GM23338 (cell line): ENCODE measurements at regions not wholly inside any gene's neighbourhood (a gene's known extent, or its start where the extent isn't known, plus 50 kb on each side); places are given as distances from the start of the nearest gene placed in this dataset.

Experiments used
- ATAC-seq: fragments of 200-7000 bp; cut with Tn5 transposase; 3 replicates; pipeline ENCODE4 v1.9.1; 2020
- DNase-seq: peaks from one replicate; pipeline ENCODE4 v3.0.0-alpha.2; 2015; ENCODE audit warnings: low spot score
- H2AFZ ChIP-seq: fragments of 200-600 bp; sonication (generic); 2 replicates; pipeline ENCODE4 v1.8.0; 2016; ENCODE audit warnings: antibody characterized with exemption, mild to moderate bottlenecking, moderate library complexity
- H3F3A ChIP-seq: fragments of 200-600 bp; sonication (generic); replicated peaks from 2 replicates; pipeline ENCODE4 v1.8.0; 2017; ENCODE audit warnings: antibody characterized with exemption, mixed run types, low read depth
- H3K27ac ChIP-seq: fragments of 200-600 bp; sonication (generic); 2 replicates; pipeline ENCODE4 v1.6.1; 2016; ENCODE audit warnings: low read depth
- H3K27me3 ChIP-seq: fragments of 200-600 bp; sonication (generic); 2 replicates; pipeline ENCODE4 v1.8.0; 2016; ENCODE audit warnings: mild to moderate bottlenecking, mixed run types, moderate library complexity; ENCODE audit not compliant: insufficient read depth
- H3K36me3 ChIP-seq: fragments of 200-600 bp; sonication (generic); 2 replicates; pipeline ENCODE4 v1.8.0; 2016; ENCODE audit warnings: mild to moderate bottlenecking; ENCODE audit not compliant: insufficient read depth
- H3K4me1 ChIP-seq: fragments of 200-600 bp; sonication (generic); 2 replicates; pipeline ENCODE4 v1.8.0; 2016; ENCODE audit warnings: mild to moderate bottlenecking, moderate library complexity; ENCODE audit not compliant: insufficient read depth
- H3K4me2 ChIP-seq: fragments of 200-600 bp; sonication (generic); 2 replicates; pipeline ENCODE4 v1.7.1; 2017; ENCODE audit warnings: mixed run types
- H3K4me3 ChIP-seq: fragments of 200-600 bp; sonication (generic); 2 replicates; pipeline ENCODE4 v1.6.1; 2016; ENCODE audit warnings: mixed run types
- H3K79me2 ChIP-seq: fragments of 200-600 bp; sonication (generic); replicated peaks from 2 replicates; pipeline ENCODE4 v1.8.0; 2017; ENCODE audit warnings: mild to moderate bottlenecking; ENCODE audit not compliant: insufficient read depth
- H3K9me2 ChIP-seq: fragments of 200-600 bp; sonication (generic); 2 replicates; pipeline ENCODE4 v1.8.0; 2017; ENCODE audit not compliant: insufficient read depth
- H4K20me1 ChIP-seq: fragments of 200-600 bp; sonication (generic); replicated peaks from 2 replicates; pipeline ENCODE4 v1.8.0; 2017; ENCODE audit warnings: mild to moderate bottlenecking; ENCODE audit not compliant: insufficient read depth
- H3K27ac Mint-ChIP-seq: 2 replicates; pipeline ENCODE4 v1.8.0; 2020; ENCODE audit warnings: inconsistent platforms, mild to moderate bottlenecking, moderate library complexity, mixed read lengths
- H3K27me3 Mint-ChIP-seq: 3 replicates; pipeline ENCODE4 v1.8.0; 2022; ENCODE audit warnings: low read depth, mild to moderate bottlenecking, moderate library complexity, mixed read lengths, inconsistent platforms; ENCODE audit not compliant: insufficient read depth, poor library complexity
- H3K36me3 Mint-ChIP-seq: 3 replicates; pipeline ENCODE4 v1.8.0; 2021; ENCODE audit warnings: low read depth, mild to moderate bottlenecking, inconsistent platforms, moderate library complexity, mixed read lengths
- H3K4me1 Mint-ChIP-seq: 3 replicates; pipeline ENCODE4 v1.8.0; 2020; ENCODE audit warnings: mild to moderate bottlenecking, inconsistent platforms, mixed read lengths
- H3K4me3 Mint-ChIP-seq: 3 replicates; pipeline ENCODE4 v1.8.0; 2021; ENCODE audit warnings: moderate library complexity, mild to moderate bottlenecking, inconsistent platforms, mixed read lengths
- H3K9me3 Mint-ChIP-seq: 3 replicates; pipeline ENCODE4 v1.8.0; 2020; ENCODE audit warnings: moderate library complexity, mild to moderate bottlenecking, inconsistent platforms, mixed read lengths
- CREB1 ChIP-seq: fragments of 250-450 bp; sonication (Bioruptor Pico); IDR thresholded peaks from 2 replicates; pipeline ENCODE4 v1.5.0; 2020; ENCODE audit warnings: low read depth, mild to moderate bottlenecking, moderate library complexity
- ETS1 ChIP-seq: IDR thresholded peaks from 2 replicates; pipeline ENCODE4 v1.6.1; 2016; ENCODE audit warnings: antibody characterized with exemption
- EZH2 ChIP-seq: fragments of 200-600 bp; sonication (generic); IDR thresholded peaks from one replicate; pipeline ENCODE4 v1.8.0; 2017; ENCODE audit warnings: antibody characterized with exemption, mild to moderate bottlenecking, low read depth; ENCODE audit not compliant: unreplicated experiment
- EZH2phosphoT487 ChIP-seq: fragments of 200-600 bp; sonication (generic); IDR thresholded peaks from one replicate; pipeline ENCODE4 v1.8.1; 2018; ENCODE audit warnings: antibody characterized with exemption; ENCODE audit not compliant: unreplicated experiment
- JUNB ChIP-seq: IDR thresholded peaks from one replicate; pipeline ENCODE4 v1.6.1; 2016; ENCODE audit warnings: antibody characterized with exemption; ENCODE audit not compliant: unreplicated experiment
- NANOG ChIP-seq: IDR thresholded peaks from 2 replicates; pipeline ENCODE4 v1.6.1; 2016; ENCODE audit warnings: antibody characterized with exemption, borderline replicate concordance
- POLR2AphosphoS5 ChIP-seq: IDR thresholded peaks from 2 replicates; pipeline ENCODE4 v1.6.1; 2016; ENCODE audit warnings: antibody characterized with exemption, low read depth
- STAT1 ChIP-seq: IDR thresholded peaks from one replicate; pipeline ENCODE4 v1.6.1; 2016; ENCODE audit warnings: antibody characterized with exemption; ENCODE audit not compliant: unreplicated experiment
- ZNF114 ChIP-seq: fragments of 250-450 bp; sonication (Bioruptor Pico); IDR thresholded peaks from 2 replicates; pipeline ENCODE4 v1.5.0; 2020; ENCODE audit warnings: mild to moderate bottlenecking, moderate library complexity
- ZNF331 ChIP-seq: fragments of 250-450 bp; sonication (Bioruptor Pico); IDR thresholded peaks from 2 replicates; pipeline ENCODE4 v1.5.0; 2020; ENCODE audit warnings: low read depth, mild to moderate bottlenecking, moderate library complexity
- TF ChIP-seq, protein P1 (sequence below), 2 experiments: fragments of 200-600 bp in 1 of 2; sonication (generic) in 1 of 2; conservative IDR thresholded peaks; 2 replicates each; pipeline versions ENCODE4 v1.5.1 to v1.6.1; 2016 to 2017; ENCODE audit warnings: antibody characterized with exemption in 2 of 2, low read depth in 2 of 2, mild to moderate bottlenecking in 2 of 2, moderate library complexity in 1 of 2
- TF ChIP-seq, protein P2 (sequence below): IDR thresholded peaks from one replicate; pipeline ENCODE4 v1.6.1; 2018; ENCODE audit warnings: antibody characterized with exemption; ENCODE audit not compliant: unreplicated experiment

DNA sequence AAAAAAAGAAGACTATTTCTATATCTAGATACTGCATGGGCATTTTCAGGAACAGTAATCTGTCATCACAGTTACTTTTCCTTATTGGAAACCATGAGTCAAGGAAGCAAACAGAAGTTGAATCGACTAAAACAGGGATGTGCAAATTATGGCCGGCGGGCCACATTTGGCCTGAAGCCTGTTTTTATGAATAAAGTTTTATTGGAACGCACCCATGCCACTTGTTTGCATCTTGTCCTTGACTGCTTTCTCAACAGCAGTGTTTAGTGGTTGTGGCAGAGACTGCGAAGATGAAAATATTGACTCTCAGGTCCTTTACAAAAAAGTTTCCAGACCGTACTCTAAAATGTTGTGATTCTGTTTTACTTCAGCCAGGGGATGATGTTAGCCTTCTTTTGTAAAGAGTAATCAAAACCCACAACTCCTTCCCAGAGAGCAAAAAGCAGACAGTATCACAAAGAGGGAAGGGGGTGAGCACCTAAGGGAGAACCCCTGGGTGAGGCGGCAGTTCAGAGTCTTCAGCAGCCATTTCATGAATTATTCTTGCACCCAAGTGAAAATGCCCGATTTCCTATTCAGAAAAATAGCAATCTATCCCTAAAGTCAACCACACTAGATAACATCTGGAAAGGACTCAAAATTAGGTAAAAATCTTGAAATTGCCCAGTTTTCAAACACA lies 190.4 kb downstream of the MYLK4 start:
- Mint-ChIP-seq H3K27ac (no peak overlapping the region), H3K27me3 (peaks cover 6% of the 10 kb centered on the region), H3K36me3 (no peaks in the 10 kb centered on the region), H3K4me3 (no peak overlapping the region), H3K9me3 (no peaks in the 10 kb centered on the region), H3K4me1 (peaks cover 20% of the 10 kb centered on the region)
- Histone ChIP-seq H3K9me2 (no peaks in the 10 kb centered on the region), H3K4me1 (no peaks in the 10 kb centered on the region), H3K36me3 (no peaks in the 10 kb centered on the region), H2AFZ (peak overlapping the region; percentile 94), H3K79me2 (no peaks in the 10 kb centered on the region), H3K27ac (no peak overlapping the region), H3F3A (no peaks in the 10 kb centered on the region), H3K4me3 (no peak overlapping the region), H4K20me1 (no peaks in the 10 kb centered on the region), H3K4me2 (no peak overlapping the region), H3K27me3 (no peaks in the 10 kb centered on the region)
- DNase-seq = no peak
- ATAC-seq = no peak
- TF ChIP-seq, protein P1, sequence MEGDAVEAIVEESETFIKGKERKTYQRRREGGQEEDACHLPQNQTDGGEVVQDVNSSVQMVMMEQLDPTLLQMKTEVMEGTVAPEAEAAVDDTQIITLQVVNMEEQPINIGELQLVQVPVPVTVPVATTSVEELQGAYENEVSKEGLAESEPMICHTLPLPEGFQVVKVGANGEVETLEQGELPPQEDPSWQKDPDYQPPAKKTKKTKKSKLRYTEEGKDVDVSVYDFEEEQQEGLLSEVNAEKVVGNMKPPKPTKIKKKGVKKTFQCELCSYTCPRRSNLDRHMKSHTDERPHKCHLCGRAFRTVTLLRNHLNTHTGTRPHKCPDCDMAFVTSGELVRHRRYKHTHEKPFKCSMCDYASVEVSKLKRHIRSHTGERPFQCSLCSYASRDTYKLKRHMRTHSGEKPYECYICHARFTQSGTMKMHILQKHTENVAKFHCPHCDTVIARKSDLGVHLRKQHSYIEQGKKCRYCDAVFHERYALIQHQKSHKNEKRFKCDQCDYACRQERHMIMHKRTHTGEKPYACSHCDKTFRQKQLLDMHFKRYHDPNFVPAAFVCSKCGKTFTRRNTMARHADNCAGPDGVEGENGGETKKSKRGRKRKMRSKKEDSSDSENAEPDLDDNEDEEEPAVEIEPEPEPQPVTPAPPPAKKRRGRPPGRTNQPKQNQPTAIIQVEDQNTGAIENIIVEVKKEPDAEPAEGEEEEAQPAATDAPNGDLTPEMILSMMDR (conservative IDR thresholded peaks at IDR 0.05; ENCODE audit: low read depth in 2 of 2) = no peak
- no peak for TF ChIP-seq ZNF331 (CRISPR knock-in tag)

DNA sequence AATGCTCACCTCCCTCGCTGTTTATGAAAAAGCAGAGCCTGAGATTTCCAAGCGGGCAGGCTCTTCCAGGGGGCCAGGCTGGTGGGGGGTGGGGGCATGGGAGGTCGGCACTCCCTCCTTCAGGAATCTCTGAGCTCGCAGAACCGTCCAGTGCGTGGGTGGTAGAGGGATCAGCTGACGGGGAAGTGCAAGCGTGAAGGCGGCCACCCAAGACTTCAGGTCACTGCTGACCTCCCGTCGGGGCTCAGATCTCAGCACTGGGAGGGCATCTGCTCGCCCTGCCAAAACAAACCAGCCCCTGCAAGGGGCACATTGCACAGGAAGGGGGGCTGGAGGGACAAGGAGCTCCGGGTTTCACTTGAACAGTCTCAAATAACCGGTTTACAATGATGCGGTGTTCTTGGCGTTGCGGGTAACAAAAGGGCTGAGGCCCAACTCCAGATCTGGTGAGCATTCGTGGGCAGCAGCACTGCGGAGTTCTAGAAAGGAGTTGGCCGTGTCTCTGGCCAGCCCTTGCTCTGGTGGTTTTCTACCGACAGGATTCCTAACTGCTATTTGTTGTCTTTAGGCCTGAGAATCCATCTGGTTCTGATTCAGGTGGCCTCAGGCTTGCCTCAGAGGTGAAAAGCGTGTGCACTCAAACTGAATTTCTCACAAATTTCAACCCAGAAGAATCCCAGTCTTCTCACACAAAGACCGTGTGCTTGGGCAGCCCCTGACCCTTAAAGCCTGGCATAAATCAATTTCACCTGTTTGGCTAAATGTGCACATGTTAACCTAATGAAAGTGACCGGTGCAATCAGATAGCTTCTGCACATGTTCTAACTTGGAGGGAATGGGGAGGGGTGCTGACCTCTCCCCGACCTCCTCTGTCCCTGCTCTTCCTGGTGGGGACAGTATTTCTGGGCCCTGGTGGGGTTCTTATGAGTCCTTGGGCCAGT lies 191.6 kb downstream of the MYLK4 start:
- H4K20me1 ChIP-seq = no peaks in the 10 kb centered on the region
- H3K4me3 ChIP-seq = no peak overlapping the region
- no peaks in the 10 kb centered on the region for H3K79me2 ChIP-seq
- Mint-ChIP-seq H3K9me3 (no peaks in the 10 kb centered on the region), H3K4me3 (no peak overlapping the region), H3K27me3 (peaks cover 6% of the 10 kb centered on the region), H3K4me1 (peaks cover 20% of the 10 kb centered on the region), H3K36me3 (no peaks in the 10 kb centered on the region), H3K27ac (no peak overlapping the region)
- H3F3A ChIP-seq = no peaks in the 10 kb centered on the region
- H3K9me2 ChIP-seq = no peaks in the 10 kb centered on the region
- no peak overlapping the region for H3K27ac ChIP-seq
- H3K4me1 ChIP-seq = no peaks in the 10 kb centered on the region
- peak overlapping the region; percentile 84; the same call in 1 of the 2 replicates for H2AFZ ChIP-seq
- ATAC-seq = no peak
- DNase-seq = no peak
- no peak overlapping the region for H3K4me2 ChIP-seq
- no peaks in the 10 kb centered on the region for H3K27me3 ChIP-seq
- no peaks in the 10 kb centered on the region for H3K36me3 ChIP-seq
- TF ChIP-seq, protein P2, sequence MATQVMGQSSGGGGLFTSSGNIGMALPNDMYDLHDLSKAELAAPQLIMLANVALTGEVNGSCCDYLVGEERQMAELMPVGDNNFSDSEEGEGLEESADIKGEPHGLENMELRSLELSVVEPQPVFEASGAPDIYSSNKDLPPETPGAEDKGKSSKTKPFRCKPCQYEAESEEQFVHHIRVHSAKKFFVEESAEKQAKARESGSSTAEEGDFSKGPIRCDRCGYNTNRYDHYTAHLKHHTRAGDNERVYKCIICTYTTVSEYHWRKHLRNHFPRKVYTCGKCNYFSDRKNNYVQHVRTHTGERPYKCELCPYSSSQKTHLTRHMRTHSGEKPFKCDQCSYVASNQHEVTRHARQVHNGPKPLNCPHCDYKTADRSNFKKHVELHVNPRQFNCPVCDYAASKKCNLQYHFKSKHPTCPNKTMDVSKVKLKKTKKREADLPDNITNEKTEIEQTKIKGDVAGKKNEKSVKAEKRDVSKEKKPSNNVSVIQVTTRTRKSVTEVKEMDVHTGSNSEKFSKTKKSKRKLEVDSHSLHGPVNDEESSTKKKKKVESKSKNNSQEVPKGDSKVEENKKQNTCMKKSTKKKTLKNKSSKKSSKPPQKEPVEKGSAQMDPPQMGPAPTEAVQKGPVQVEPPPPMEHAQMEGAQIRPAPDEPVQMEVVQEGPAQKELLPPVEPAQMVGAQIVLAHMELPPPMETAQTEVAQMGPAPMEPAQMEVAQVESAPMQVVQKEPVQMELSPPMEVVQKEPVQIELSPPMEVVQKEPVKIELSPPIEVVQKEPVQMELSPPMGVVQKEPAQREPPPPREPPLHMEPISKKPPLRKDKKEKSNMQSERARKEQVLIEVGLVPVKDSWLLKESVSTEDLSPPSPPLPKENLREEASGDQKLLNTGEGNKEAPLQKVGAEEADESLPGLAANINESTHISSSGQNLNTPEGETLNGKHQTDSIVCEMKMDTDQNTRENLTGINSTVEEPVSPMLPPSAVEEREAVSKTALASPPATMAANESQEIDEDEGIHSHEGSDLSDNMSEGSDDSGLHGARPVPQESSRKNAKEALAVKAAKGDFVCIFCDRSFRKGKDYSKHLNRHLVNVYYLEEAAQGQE = no peak
- TF ChIP-seq EZH2phosphoT487 (no peak), EZH2 (no peak), NANOG (no peak), ZNF331 (CRISPR knock-in tag) (no peak), ETS1 (no peak), CREB1 (no peak), ZNF114 (no peak), JUNB (no peak), STAT1 (no peak), POLR2AphosphoS5 (no peak)
- TF ChIP-seq, protein P1 (conservative IDR thresholded peaks at IDR 0.05; ENCODE audit: low read depth in 2 of 2) = no peak
